ENCODE measurements at regions not wholly inside any gene's neighbourhood (a gene's known extent, or its start where the extent isn't known, plus 50 kb on each side); places are given as distances from the start of the nearest gene placed in this dataset.

DNA sequence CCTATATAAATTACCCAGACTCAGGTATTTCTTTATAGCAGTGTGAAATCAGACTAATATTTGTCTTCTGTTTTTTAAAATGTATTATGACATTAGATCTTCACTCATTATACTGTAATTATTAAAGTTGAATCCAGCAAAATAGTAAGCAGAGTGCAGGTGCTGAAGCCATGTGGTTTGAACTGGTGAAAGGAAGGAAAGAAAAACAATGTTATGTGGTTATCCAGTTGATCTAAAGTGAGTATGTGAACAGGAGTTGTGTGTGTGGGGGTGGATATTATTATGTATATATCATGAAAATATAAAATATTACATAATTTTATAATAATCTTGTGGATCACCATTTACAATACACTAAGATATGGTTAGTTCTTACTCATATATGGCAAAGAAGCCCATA lies 593.7 kb downstream of the SEMA5A start:
- no peak for DNase-seq (ENCODE audit: low read depth, low spot score)
- ChIA-PET RAD21 (ENCODE audit: unreplicated experiment) (interaction anchor here (0.6 to 1.1 kb wide), 2 partner anchors 28 to 254 kb away, joined by 3 read pairs; no protein-coding TSS in a partner anchor), SMC1A (ENCODE audit: uncharacterized antibody, unreplicated experiment) (interaction anchor here (1.1 kb wide), 1 partner anchor 68 kb away, joined by 3 read pairs; no protein-coding TSS in a partner anchor), POLR2A (no interaction called here), CTCF (no interaction called here)
- H3K9me3 ChIP-seq (replicated peaks; ENCODE audit: control insufficient read depth, insufficient read depth, low read length), result no peaks in the 10 kb centered on the region
- H3K27ac ChIP-seq (ENCODE audit: control insufficient read depth, insufficient read depth), result no peak overlapping the region
- H3K4me1 ChIP-seq (ENCODE audit: control insufficient read depth, insufficient read depth, low read length), result no peaks in the 10 kb centered on the region
- H3K27me3 ChIP-seq (replicated peaks in 1 of 2; ENCODE audit: control insufficient read depth in 2 of 2, insufficient read depth in 2 of 2, low read length in 1 of 2), result no peaks in the 10 kb centered on the region
- H3K4me3 ChIP-seq, result no peak overlapping the region
- H3K9ac ChIP-seq (ENCODE audit: control insufficient read depth, insufficient read depth, low read length), result no peak overlapping the region
- intact Hi-C loops (cut with micrococcal nuclease; ENCODE audit: unreplicated experiment) (no loop called here), in situ Hi-C loops (cut with MboI) (no loop called here)
- no peaks in the 10 kb centered on the region for H3K79me2 ChIP-seq (ENCODE audit: control insufficient read depth, insufficient read depth, low read length)
- no peak for FAIRE-seq
- H2AFZ ChIP-seq (ENCODE audit: control insufficient read depth, low read depth, low read length), result no peak overlapping the region
- no peaks in the 10 kb centered on the region for H3K36me3 ChIP-seq (ENCODE audit: control insufficient read depth in 2 of 2, insufficient read depth in 2 of 2, low read length in 1 of 2)
- BruUV-seq (replicated peaks), result no TSS peak
- H3K4me2 ChIP-seq (ENCODE audit: control insufficient read depth, insufficient read depth), result no peak overlapping the region
- ATAC-seq, result no peak
- no peaks in the 10 kb centered on the region for H4K20me1 ChIP-seq (ENCODE audit: control insufficient read depth, insufficient read depth)
- no peak for TF ChIP-seq EGR1 (IDR thresholded peaks at IDR 0.05; ENCODE audit: borderline replicate concordance in 1 of 2, low read depth in 2 of 2, low read length in 2 of 2)
- no peak for TF ChIP-seq ZSCAN29 (IDR thresholded peaks at IDR 0.05)
- no peak for TF ChIP-seq CREB1 (IDR thresholded peaks at IDR 0.05; ENCODE audit: low read depth)
- no peak for TF ChIP-seq JUNB (IDR thresholded peaks at IDR 0.05)
- TF ChIP-seq NRF1 (conservative IDR thresholded peaks at IDR 0.05; ENCODE audit: low read depth, low read length), result no peak
- TF ChIP-seq FOXK2 (IDR thresholded peaks at IDR 0.05), result no peak
- no peak for TF ChIP-seq RBBP5 (conservative IDR thresholded peaks at IDR 0.05)
- TF ChIP-seq SREBF1 (IDR thresholded peaks at IDR 0.05; ENCODE audit: low read length), result no peak
- TF ChIP-seq REST (IDR thresholded peaks at IDR 0.05; ENCODE audit: low read depth, low read length), result no peak
- no peak for TF ChIP-seq BACH1 (IDR thresholded peaks at IDR 0.05; ENCODE audit: borderline replicate concordance)
- TF ChIP-seq EP300 (IDR thresholded peaks at IDR 0.05; ENCODE audit: borderline replicate concordance in 1 of 2, control insufficient read depth in 1 of 2, low read depth in 2 of 2, low read length in 2 of 2), result no peak
- no peak for TF ChIP-seq YBX1 (IDR thresholded peaks at IDR 0.05)
- no peak for TF ChIP-seq NFXL1 (IDR thresholded peaks at IDR 0.05; ENCODE audit: borderline replicate concordance)
- no peak for TF ChIP-seq STAT3 (IDR thresholded peaks at IDR 0.05; ENCODE audit: low read depth, low read length)
- TF ChIP-seq NR2F1 (conservative IDR thresholded peaks at IDR 0.05), result no peak
- TF ChIP-seq, protein P1, sequence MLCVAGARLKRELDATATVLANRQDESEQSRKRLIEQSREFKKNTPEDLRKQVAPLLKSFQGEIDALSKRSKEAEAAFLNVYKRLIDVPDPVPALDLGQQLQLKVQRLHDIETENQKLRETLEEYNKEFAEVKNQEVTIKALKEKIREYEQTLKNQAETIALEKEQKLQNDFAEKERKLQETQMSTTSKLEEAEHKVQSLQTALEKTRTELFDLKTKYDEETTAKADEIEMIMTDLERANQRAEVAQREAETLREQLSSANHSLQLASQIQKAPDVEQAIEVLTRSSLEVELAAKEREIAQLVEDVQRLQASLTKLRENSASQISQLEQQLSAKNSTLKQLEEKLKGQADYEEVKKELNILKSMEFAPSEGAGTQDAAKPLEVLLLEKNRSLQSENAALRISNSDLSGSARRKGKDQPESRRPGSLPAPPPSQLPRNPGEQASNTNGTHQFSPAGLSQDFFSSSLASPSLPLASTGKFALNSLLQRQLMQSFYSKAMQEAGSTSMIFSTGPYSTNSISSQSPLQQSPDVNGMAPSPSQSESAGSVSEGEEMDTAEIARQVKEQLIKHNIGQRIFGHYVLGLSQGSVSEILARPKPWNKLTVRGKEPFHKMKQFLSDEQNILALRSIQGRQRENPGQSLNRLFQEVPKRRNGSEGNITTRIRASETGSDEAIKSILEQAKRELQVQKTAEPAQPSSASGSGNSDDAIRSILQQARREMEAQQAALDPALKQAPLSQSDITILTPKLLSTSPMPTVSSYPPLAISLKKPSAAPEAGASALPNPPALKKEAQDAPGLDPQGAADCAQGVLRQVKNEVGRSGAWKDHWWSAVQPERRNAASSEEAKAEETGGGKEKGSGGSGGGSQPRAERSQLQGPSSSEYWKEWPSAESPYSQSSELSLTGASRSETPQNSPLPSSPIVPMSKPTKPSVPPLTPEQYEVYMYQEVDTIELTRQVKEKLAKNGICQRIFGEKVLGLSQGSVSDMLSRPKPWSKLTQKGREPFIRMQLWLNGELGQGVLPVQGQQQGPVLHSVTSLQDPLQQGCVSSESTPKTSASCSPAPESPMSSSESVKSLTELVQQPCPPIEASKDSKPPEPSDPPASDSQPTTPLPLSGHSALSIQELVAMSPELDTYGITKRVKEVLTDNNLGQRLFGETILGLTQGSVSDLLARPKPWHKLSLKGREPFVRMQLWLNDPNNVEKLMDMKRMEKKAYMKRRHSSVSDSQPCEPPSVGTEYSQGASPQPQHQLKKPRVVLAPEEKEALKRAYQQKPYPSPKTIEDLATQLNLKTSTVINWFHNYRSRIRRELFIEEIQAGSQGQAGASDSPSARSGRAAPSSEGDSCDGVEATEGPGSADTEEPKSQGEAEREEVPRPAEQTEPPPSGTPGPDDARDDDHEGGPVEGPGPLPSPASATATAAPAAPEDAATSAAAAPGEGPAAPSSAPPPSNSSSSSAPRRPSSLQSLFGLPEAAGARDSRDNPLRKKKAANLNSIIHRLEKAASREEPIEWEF (IDR thresholded peaks at IDR 0.05; ENCODE audit: insufficient replicate concordance, low read depth, low read length), result no peak
- TF ChIP-seq HCFC1 (IDR thresholded peaks at IDR 0.05; ENCODE audit: low read length), result no peak
- no peak for TF ChIP-seq ATF7 (IDR thresholded peaks at IDR 0.05; ENCODE audit: low read depth)

Measured in GM12878 (cell line).